SU-DHL-6 (cell line): ENCODE measurements at regions not wholly inside any gene's neighbourhood (a gene's known extent, or its start where the extent isn't known, plus 50 kb on each side); places are given as distances from the start of the nearest gene placed in this dataset.

Experiments used
- H2AFZ ChIP-seq: fragments of 200-600 bp; sonication (generic); 2 replicates; pipeline ENCODE4 v1.6.1; 2014; ENCODE audit warnings: low read depth, mild to moderate bottlenecking, moderate library complexity, mixed read lengths, antibody characterized with exemption, low read length; ENCODE audit not compliant: severe bottlenecking
- H3F3A ChIP-seq: fragments of 200-600 bp; shearing (Covaris generic); 2 replicates; pipeline ENCODE4 v1.6.0; 2016; ENCODE audit warnings: antibody characterized with exemption, mild to moderate bottlenecking; ENCODE audit not compliant: insufficient read depth
- H3K27ac ChIP-seq: fragments of 200-600 bp; sonication (generic); 2 replicates; pipeline ENCODE4 v1.5.1; 2016; ENCODE audit warnings: low read depth, mild to moderate bottlenecking, low read length, moderate library complexity, mixed read lengths
- H3K27me3 ChIP-seq: fragments of 200-600 bp; sonication (generic), shearing (Covaris generic); 2 replicates; pipeline ENCODE4 v1.6.0; 2014; ENCODE audit warnings: mild to moderate bottlenecking, low read length
- H3K36me3 ChIP-seq: fragments of 200-600 bp; sonication (generic); 2 replicates; pipeline ENCODE4 v1.6.1; 2014; ENCODE audit warnings: mild to moderate bottlenecking, low read length, mixed read lengths
- H3K4me2 ChIP-seq: fragments of 300-600, 200-600 bp; shearing (Covaris generic), sonication (generic); 2 replicates; pipeline ENCODE4 v1.6.0; 2014; ENCODE audit warnings: low read length, low read depth, mild to moderate bottlenecking; ENCODE audit not compliant: poor library complexity, severe bottlenecking
- H3K4me3 ChIP-seq: fragments of 200-600 bp; sonication (generic); 2 replicates; pipeline ENCODE4 v1.5.1; 2014; ENCODE audit warnings: antibody characterized with exemption, low read length, mild to moderate bottlenecking, mixed read lengths; ENCODE audit not compliant: insufficient read depth, poor library complexity, severe bottlenecking
- H3K79me2 ChIP-seq: fragments of 200-600 bp; sonication (generic); 2 replicates; pipeline ENCODE4 v1.6.1; 2014; ENCODE audit warnings: mild to moderate bottlenecking, low read length, moderate library complexity; ENCODE audit not compliant: insufficient read depth
- H3K9ac ChIP-seq: fragments of 200-600 bp; sonication (generic); 2 replicates; pipeline ENCODE4 v1.7.0; 2014; ENCODE audit warnings: mild to moderate bottlenecking, low read length
- H3K9me2 ChIP-seq: fragments of 200-600 bp; sonication (generic); replicated peaks from 2 replicates; pipeline ENCODE4 v1.6.1; 2014; ENCODE audit warnings: low read length; ENCODE audit not compliant: insufficient read depth
- H3K9me3 ChIP-seq: fragments of 200-600 bp; sonication (generic); 2 replicates; pipeline ENCODE4 v1.6.1; 2014; ENCODE audit warnings: low read length, mixed read lengths; ENCODE audit not compliant: insufficient read depth
- H4K20me1 ChIP-seq: fragments of 200-600 bp; sonication (generic); 2 replicates; pipeline ENCODE4 v1.6.1; 2014; ENCODE audit warnings: low read depth, mild to moderate bottlenecking, antibody characterized with exemption, low read length, moderate library complexity, mixed read lengths
- CTCF ChIP-seq: fragments of 200-600 bp; sonication (generic); IDR thresholded peaks from one replicate; pipeline ENCODE4 v1.5.1; 2017; ENCODE audit warnings: antibody characterized with exemption, mild to moderate bottlenecking, low read length, moderate library complexity; ENCODE audit not compliant: insufficient read depth, poor library complexity, severe bottlenecking
- EZH2phosphoT487 ChIP-seq: fragments of 200-600 bp; sonication (generic), shearing (Covaris generic); conservative IDR thresholded peaks from 2 replicates; pipeline ENCODE4 v1.6.1; 2018; ENCODE audit warnings: mild to moderate bottlenecking, antibody characterized with exemption, low read length, moderate library complexity, mixed read lengths

GRCh38 chr14:86450085-86450484 is 920.1 kb downstream of the FLRT2 start:
- no peak overlapping the region for H3K9ac ChIP-seq
- no peak overlapping the region for H3K4me3 ChIP-seq
- H3K4me2 ChIP-seq = no peak overlapping the region
- no peaks in the 10 kb centered on the region for H3K9me2 ChIP-seq
- no peaks in the 10 kb centered on the region for H3K79me2 ChIP-seq
- no peaks in the 10 kb centered on the region for H3K27me3 ChIP-seq
- no peaks in the 10 kb centered on the region for H3K9me3 ChIP-seq
- H2AFZ ChIP-seq = no peak overlapping the region
- no peaks in the 10 kb centered on the region for H4K20me1 ChIP-seq
- no peaks in the 10 kb centered on the region for H3K36me3 ChIP-seq
- no peak overlapping the region for H3K27ac ChIP-seq
- H3F3A ChIP-seq = no peaks in the 10 kb centered on the region
- TF ChIP-seq EZH2phosphoT487 = no peak
- no peak for TF ChIP-seq CTCF

GRCh38 chr14:86442135-86442534 is 912.2 kb downstream of the FLRT2 start:
- Histone ChIP-seq H3K9me2 (no peaks in the 10 kb centered on the region), H3K4me3 (no peak overlapping the region), H4K20me1 (no peaks in the 10 kb centered on the region), H2AFZ (no peak overlapping the region), H3K27ac (no peak overlapping the region), H3K9ac (no peak overlapping the region), H3F3A (no peaks in the 10 kb centered on the region), H3K27me3 (no peaks in the 10 kb centered on the region), H3K36me3 (no peaks in the 10 kb centered on the region), H3K4me2 (no peak overlapping the region), H3K79me2 (no peaks in the 10 kb centered on the region), H3K9me3 (no peaks in the 10 kb centered on the region)
- TF ChIP-seq EZH2phosphoT487 = no peak
- TF ChIP-seq CTCF = no peak

- H3K36me3 ChIP-seq = no peaks in the 10 kb centered on the region
- H4K20me1 ChIP-seq = no peaks in the 10 kb centered on the region
- no peak overlapping the region for H3K9ac ChIP-seq
- H3K4me3 ChIP-seq = no peak overlapping the region
- TF ChIP-seq EZH2phosphoT487 = no peak
- H3K9me2 ChIP-seq = no peaks in the 10 kb centered on the region
- H3K9me3 ChIP-seq = no peaks in the 10 kb centered on the region
- no peaks in the 10 kb centered on the region for H3K79me2 ChIP-seq
- H3K27me3 ChIP-seq = no peaks in the 10 kb centered on the region
- no peak overlapping the region for H3K27ac ChIP-seq
- no peaks in the 10 kb centered on the region for H3F3A ChIP-seq
- no peak overlapping the region for H2AFZ ChIP-seq
- H3K4me2 ChIP-seq = no peak overlapping the region
Measured at GRCh38 chr14:86430853-86431252, 900.9 kb downstream of the FLRT2 start.

GRCh38 chr14:86423214-86423613 is 893.3 kb downstream of the FLRT2 start:
- Histone ChIP-seq H3K36me3 (no peaks in the 10 kb centered on the region), H3K9ac (no peak overlapping the region), H3K79me2 (no peaks in the 10 kb centered on the region), H3K27me3 (no peaks in the 10 kb centered on the region), H2AFZ (no peak overlapping the region), H3K4me2 (no peak overlapping the region), H4K20me1 (no peaks in the 10 kb centered on the region), H3K9me3 (no peaks in the 10 kb centered on the region), H3K4me3 (no peak overlapping the region), H3F3A (no peaks in the 10 kb centered on the region), H3K27ac (no peak overlapping the region), H3K9me2 (no peaks in the 10 kb centered on the region)
- no peak for TF ChIP-seq CTCF
